ENCODE measurements at regions not wholly inside any gene's neighbourhood (a gene's known extent, or its start where the extent isn't known, plus 50 kb on each side); places are given as distances from the start of the nearest gene placed in this dataset.
"Not testable (repeated sequence)": the region's sequence is repeated elsewhere in the genome, so short reads cannot be mapped to it uniquely, and the experiment has no call there.

DNA sequence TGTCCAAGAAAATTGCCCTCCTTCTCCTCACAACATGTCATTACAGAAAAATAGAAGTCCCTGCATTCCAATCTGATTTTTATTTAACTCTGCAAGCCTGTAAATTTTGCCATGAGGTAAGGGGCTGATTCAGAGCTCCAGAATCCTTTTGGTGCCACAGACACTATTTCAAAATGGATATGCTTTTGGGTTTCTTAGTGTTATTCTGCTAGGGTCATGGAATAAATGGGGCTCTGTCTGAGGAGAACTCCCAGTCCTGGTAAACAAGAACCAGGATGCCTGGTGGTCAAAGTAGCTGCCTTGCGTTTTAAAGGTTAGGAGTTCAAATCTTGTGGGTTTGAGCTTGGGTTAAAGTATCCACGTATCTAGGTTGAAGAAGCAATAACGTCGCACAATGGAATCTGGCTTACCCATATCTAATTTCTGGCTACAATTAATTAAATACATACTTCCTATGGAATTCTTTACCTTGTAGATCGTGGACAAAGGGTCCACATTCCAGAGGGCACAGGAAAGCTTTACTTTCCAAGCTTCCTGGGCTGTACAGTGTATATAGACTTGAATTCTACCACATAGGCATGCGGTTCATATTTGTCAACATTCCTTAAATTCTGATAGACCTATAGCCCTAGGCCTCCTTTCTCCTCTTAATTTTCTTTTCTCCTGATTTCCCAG is 98.0 kb upstream of the CDC42BPA start:
- no peak for DNase-seq (ENCODE audit: low spot score)

DNA sequence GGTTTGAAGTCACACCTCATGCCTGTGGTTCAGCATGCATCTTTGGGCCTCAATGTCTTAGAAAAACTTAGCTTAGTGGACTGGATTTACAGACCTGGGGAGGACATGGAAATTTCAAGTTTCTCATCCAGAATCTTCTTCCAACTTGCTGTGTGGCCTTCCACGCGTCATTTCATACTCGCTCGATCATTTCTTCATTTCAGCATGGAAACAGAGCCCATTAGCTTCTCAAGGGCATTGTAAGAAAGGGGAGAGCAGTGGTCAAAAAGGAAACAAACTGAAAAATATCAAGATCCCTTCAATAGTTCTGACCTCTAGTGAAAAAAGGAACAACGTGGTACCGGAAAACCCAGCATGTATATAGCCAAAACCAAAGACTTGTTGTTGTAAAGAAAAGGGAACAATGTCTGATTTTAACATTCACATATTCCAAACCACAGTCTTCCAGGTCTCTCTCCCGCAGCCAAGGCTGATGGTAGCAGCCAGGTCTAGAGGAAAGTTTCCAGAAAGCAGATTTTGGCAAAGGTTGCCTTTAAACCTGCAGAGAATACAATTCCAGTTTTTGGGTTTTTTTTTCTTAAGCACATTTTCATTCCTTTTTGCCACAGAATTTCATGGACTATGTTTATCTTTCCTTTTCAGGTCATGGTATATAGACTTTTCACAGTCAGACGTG is 97.0 kb upstream of the CDC42BPA start:
- no peak for DNase-seq (ENCODE audit: low spot score)

DNA sequence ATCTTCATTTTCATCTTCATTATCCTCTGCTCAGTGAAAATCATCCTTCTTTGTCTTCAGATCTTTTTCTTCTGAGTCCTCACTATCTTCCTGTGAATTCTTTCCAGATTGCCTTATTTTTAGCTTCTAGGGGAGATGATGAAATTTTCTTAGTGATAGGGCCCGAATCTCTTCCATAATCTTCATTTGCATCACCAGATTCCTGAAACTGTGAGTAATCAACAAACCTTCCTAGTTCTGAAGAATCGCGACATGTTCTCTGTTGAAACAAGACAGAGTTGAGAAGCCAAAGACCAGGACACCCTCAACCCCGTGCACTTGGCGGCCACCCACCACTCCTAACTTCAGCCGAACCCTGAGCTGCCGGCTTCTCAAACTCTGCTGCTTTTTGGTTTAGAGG is 92.8 kb upstream of the CDC42BPA start:
- no peak for DNase-seq (ENCODE audit: low spot score)

DNA sequence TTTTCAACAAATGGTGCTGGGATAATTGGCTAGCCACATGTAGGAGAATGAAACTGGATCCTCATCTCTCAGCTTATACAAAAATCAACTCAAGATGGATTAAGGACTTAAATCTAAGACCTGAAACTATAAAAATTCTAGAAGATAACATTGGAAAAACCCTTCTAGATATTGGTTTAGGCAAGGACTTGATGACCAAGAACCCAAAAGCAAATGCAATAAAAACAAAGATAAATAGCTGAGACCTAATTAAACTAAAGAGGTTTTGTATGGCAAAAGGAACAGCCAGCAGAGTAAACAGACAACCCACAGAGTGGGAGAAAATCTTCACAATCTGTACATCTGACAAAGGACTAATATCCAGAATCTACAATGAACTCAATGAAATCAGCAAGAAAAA is 88.0 kb upstream of the CDC42BPA start:
- not testable (repeated sequence) for DNase-seq (ENCODE audit: low spot score)

DNA sequence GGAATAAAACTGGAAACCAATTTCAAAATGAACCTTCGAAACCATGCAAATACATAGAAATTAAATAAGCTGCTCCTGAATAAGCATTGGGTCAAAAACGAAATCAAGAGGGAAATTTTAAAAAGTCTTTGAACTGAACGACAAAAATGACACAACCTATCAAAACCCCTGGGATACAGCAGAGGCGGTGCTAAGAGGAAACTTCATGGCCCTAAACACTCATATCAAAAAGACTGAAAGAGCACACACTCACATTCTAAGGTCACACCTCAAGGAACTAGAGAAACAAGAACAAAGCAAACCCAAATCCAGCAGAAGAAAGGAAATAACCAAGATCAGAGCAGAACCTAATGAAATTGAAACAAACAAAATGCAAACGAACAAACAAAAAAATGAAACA is 85.2 kb upstream of the CDC42BPA start:
- DNase-seq (ENCODE audit: low spot score): no peak

DNA sequence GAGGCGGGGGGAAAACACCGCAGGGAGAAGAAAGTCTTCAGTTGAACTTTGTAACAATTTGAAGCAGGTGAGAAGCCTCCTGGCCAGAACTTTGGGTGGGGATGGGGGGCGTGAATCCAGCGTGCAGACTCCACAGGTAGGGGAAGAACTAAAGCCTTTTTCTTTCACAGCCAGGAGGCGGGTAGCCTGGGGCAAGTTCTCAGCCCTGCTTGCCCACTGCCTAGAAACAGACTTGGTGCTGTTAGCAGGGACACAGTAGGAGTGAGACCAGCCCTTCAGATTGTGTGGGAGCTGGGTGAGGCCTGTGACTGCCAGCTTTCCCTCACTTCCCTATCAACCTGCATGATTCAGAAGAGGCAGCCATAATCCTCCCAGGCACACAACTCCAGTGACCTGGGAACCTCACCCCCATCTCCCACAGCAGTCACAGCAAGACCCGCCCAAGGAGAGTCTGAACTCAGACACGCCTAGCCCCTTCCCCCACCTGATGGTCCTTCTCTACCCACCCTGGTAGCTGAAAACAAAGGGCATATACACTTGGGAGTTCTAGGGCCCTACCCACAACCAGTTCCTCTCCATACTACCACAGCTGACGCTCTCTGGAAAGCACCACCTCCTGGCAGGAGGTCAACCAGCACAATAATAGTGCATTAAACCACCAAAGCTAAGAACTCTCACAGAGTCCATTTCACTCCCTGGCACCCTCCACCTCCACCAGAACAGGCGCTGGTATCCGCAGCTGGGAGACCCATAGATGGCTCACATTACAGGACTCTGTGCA is 83.5 kb upstream of the CDC42BPA start:
- no peak for DNase-seq (ENCODE audit: low spot score)

DNA sequence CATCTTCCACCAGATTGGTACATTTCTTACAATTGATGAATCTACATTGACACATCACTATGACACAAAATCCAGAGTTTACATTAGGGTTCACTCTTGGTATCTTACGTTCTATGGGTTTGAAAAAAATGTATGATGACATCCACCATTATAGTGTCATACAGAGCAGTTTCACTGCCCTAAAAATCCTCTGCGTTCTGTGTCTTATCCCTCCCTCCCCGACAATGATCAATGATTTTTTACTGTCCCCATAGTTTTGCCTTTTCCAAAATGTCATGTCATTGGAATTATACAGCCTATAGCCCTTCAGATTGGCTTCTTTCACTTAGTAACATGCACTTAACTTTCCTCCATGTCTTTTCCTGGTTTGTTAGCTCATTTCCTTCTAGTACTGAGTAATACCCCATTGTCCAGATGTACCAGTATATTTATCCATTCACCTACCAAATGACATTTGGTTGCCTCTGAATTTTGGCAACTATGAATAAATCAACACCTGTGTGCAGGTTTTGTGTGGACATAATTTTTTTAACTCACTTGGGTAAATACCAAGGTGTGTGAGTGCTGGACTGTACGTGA is 80.9 kb upstream of the CDC42BPA start:
- no peak for DNase-seq (ENCODE audit: low spot score)

DNA sequence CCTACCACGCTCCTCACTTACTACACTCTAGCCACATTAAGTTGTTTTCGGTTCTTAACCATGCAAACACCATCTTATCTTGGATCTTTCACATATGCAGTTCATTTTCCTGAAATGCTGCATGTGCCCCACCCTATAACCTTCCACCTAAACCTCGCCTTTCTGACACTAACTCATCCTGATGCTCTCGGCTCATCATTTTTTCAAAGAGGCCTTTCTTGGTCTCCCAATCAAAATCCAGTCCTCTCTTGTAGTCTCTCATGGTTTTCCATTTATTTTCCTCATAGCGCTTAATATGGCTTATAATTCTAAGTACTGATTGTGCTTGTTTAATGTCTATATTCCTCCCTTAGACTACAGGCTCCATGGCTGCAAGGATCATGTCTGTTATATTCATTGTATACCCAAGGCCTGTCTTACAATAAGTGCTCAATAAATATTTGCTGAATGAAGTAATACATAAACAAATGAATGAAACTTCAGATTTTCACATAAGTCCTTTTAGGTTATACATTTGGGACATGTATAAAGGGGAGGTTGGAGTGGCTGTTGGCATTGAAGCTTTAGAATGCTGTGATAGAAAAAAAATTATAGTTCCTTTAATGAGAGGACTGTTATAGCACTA is 79.2 kb upstream of the CDC42BPA start:
- no peak for DNase-seq (ENCODE audit: low spot score)

DNA sequence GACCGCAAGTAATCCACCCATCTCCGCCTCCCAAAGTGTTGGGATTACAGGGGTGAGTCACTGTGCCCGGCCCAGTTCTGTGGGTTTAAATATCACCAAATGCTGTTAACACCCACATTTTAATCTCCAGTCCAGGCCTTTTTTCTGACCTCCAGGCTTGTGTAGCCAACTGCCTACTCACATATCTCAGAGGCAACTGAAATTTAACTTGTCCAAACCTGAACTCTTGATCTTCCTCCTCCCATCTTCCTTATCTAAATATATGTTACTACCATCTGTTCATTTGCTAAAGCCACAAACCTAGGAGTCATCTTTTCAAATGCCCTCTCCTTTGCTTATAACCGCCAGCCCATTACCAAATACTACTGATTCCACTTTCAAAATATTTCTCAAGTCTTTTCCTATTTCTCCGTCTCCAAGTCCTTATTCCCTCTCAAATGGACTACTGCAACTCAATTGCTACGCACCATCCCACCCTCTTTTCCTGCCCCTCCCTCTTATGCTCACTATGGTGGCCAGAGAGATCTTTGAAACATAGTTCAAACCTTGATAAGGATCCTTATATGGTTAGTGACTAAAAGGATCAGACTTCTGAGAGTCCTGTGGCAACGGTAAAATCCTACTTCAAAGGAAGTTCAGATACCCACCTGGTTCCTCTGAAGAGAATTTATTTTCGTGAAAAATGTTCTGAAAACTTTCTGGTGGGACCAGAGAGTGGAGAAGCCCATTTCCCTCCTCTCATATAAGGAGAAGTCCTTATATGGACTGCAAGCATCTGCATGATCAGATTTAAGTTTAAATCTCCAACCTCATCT is 78.5 kb upstream of the CDC42BPA start:
- DNase-seq (ENCODE audit: low spot score): no peak

DNA sequence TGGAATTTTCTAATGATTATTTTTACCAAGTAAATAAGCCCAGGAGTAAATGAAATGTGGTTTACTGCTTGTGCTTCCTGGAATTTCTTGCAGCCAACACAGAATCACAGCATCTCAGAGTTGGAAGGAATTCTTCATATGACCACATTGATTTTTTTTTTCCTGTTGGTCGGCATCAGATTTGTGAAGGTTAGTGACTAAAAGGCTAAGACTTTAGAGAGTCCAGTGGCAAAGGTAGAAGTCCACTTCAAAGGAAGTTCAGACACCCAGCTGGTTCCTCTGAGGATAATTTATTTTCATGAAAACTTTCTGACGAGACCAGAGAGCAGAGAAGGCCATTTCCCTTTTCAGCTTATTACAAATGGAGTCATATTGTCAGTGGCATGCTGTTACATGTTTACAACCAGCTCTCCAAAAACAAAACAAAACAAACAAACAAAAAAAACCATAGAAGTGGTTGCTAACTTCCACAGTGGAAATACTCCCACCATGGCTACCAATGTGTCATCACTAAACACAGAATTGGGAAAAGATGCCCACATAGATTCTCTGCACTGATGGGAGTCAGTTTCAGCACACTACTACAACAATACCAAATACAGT is 77.2 kb upstream of the CDC42BPA start:
- no peak for DNase-seq (ENCODE audit: low spot score)

DNA sequence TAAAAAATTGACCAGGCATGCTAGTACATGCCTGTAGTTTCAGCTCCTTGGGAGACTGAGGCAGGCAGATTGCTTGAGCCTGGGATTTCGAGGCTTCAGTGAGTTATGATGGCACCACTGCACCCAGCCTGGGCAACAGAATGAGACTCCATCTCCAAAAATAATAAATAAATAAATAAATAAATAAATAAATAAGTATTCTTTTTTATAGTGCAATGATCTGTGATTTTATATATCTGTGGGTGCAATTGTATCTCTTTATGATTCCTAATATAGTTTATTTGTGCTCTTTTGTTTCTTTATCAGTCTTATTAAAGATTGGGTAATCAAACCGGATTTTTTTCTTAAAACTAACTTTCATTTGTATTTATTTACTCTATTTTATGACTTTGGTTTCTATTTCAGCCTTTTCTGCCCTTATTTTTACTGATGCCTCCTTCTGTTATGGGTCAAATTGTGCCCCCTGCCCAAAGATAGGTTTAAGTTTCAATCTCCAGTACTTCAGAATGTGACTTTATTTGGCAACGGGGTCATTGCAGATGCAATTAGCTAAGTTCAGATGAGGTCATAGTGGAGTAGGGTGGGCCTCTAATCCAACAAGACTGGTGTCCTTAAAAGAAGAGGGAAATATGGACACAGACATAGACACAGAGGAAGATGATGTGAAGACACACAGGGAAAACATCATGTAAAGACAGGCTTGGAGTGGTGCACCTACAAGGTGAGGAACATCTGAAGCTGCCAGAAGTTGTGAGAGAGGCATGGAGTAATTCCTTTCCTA is 74.9 kb upstream of the CDC42BPA start:
- no peak for DNase-seq (ENCODE audit: low spot score)

DNA sequence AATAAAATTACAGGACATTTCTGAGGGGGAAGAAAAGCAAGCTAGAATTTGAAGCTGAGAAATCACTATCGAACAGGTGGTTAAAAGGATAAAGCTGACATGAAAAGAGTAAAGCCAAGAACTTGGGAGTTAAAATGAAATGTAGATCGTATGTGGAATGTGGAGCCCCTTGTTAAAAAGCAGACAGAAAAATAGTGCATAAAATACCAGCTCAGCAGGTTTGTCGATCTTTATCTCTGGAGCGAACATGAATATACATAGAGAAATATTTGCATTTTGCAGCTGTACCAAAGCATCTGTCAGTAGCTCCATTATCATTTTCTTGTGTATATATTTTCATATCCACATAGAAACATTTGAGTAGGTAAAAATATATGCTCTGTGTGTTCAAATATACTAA is 73.6 kb upstream of the CDC42BPA start:
- no peak for DNase-seq (ENCODE audit: low spot score)

DNA sequence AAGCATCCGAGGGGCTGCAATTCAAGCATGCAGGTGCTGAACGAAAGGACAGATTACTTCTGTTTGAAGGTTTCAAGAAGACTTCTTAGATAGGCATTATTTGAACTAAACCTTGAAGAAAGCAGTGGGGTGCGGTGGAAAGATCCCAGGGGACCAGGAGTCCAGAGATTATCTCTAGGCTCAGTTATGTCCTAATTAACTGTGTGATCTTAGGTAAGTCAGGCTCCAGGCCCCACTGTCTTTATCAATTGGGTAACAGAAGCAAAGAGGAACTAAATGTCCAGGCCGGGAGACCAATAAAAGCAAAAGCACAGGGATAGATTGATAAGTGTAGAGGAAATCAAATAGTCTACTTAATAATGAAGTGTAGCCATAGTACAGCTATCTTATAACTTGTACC is 72.9 kb upstream of the CDC42BPA start:
- DNase-seq (ENCODE audit: low spot score): no peak

DNA sequence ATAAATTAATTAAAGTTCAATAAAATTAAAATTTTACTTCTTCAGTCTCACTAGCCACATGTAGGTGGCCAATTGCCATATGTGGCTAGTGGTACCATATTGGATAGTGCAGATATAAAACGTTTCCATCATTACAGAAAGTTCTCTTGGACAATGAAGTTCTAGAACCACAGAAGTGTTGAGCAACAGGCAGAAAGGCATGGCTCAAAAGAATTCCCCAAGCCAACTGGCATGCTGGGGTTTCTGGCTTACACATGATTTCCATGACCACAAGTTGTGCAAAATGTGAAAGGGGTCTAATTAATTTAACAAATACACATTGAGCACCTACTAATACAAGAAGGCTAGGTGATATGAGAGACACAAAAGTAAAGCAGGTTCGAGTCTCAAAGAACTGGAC is 72.2 kb upstream of the CDC42BPA start:
- no peak for DNase-seq (ENCODE audit: low spot score)

DNA sequence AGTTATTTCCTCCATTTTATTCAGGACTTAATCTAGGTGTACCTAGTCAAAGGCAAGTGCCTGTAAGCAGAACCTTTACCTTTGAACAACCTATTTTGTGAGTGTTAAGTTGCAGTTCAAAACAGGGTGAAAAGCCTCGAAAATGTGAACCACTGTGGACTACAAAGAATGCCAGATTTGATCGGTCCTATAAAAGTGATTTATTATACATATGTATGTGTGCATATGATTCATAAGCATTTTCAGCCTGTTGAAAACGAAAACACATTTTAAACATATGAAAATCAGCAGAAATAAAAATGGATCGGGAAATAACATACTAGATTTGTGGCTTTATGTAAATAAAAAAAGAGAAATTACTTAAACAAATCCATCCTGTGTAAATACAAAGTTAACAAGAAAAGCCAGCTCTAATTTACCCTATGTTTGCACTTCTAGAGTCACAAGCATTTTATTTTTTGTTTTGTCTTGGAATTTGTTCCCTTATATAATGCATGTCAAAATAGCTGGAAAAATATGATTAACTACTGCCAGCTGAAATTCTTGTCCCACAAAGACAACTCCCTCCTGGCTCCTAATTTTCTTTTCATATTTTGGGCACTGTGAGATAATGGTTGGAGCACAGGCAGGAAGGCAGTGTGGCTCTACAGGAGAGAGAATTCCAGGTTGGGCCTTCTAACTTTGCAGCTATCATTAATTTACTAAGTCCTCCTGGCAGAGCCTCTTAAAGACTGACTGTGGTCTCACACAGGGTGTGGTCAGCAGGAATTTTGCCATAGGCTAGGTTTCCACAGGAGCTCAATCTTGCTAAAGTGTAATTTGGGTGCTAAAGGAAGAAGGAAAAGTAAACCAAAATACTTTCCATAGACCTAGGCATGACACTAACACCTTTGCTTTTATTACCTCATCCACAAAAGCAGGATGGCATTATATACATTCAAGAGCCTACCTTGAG is 70.2 kb upstream of the CDC42BPA start:
- no peak for DNase-seq (ENCODE audit: low spot score)

DNA sequence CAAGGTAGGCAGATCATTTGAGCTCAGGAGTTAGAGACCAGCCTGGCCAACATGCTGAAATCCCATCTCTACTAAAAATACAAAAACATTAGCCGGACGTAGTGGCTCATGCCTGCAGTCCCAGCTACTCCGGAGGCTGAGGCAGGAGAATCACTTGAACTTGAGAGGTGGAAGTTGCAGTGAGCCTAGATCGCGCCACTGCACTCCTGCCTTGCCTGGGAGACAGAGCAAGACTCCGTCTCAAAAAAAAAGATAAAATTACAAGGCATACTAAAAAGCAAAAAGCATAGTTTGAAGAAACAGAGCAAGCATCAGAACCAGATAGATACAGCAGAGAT is 61.2 kb upstream of the CDC42BPA start:
- no peak for DNase-seq (ENCODE audit: low spot score)

DNA sequence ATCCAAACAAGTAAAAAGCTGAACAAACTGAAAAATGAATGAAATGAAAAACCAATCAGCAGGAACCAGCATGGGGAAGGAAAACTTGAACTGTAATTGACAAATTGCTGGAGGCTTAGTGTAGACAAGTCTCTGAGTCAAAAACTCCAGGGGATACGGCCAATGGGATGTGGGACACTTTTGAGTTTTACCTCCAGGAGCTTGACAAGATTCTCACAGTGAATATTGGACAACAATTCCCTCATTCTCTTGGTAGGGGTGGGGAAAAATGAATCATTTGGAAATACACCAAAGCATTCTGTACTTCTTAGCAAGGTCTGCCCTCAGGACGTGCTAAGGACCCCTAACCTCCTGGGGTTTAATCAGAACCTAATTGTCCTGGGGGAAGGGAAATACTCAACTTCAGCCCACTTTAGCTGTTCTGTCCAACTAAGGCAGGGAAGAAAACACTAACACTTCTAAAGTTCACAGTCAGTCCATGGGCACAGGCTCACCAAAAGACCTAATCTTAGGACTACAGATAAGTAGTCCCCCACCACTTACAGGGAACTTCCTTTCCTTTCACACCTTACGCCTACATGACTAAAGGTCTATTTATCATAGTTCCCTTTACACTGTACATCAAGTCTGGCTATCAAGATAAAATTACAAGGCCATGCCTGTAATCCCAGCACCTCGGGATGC is 60.7 kb upstream of the CDC42BPA start:
- no peak for DNase-seq (ENCODE audit: low spot score)

DNA sequence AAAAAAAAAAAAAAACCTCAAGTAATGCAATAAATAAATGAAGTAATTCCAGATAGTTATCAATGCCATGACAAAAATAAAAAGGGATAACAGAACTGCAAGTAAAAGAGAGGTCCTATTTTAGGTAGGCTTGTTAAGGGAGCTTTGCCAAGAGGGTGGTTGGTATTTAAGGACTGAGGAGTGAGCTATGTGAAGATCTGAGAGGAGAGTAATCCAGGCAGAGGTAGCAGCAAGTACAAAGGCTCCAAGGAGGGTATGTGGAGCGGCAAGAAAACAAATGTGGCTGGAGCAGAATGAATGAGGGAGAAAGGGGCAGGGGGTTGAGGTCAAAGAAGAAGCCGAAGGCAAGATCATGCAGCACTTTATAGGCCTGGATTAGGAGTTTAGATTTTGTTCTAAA is 59.9 kb upstream of the CDC42BPA start:
- DNase-seq (ENCODE audit: low spot score): no peak

DNA sequence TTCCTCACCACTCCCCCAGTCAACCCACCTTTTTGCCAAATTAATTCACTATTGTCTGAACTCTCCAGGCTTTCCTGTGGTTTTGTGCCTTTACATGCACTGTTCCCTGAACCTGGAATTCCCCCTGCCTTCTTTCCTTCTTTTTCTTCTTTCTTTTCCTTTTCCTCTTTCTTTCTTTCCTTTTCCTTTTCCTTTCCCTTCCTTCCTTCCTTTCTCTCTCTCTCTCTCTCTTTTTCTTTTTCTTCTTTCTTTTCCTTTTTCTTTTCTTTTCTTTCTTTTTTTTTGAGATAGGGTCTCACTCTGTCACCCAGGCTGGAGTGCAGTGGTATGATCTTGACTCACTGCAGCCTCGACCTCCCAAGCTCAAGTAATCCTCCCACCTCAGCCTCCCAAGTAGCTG is 56.6 kb upstream of the CDC42BPA start:
- no peak for DNase-seq (ENCODE audit: low spot score)

Measured in HuH-7 (cell line).